B cell (primary cell): ENCODE measurements at regions not wholly inside any gene's neighbourhood (a gene's known extent, or its start where the extent isn't known, plus 50 kb on each side); places are given as distances from the start of the nearest gene placed in this dataset.

ENCODE experiments used
- ATAC-seq: fragments of 200-7000 bp; cut with Tn5 transposase; one replicate; pipeline ENCODE4 v1.10.0; 2021; ENCODE audit warnings: low read depth, mild to moderate bottlenecking, moderate number of reproducible peaks, moderate library complexity
- CTCF ChIA-PET: fragments of 350-600 bp; sonication (Branson Sonifier 250); formaldehyde crosslinking; loops from one replicate; lab custom pipeline; 2021; ENCODE audit warnings: antibody characterized with exemption, inconsistent platforms; lab: Charles Lee
- POLR2A ChIA-PET: fragments of 350-600 bp; sonication (Branson Sonifier 250); formaldehyde crosslinking; loops from one replicate; lab custom pipeline; 2021; ENCODE audit warnings: antibody characterized with exemption; lab: Charles Lee
- DNase-seq: peaks from one replicate; pipeline ENCODE4 v3.0.0; 2013
- H2AFZ ChIP-seq: 2 replicates; pipeline ENCODE4 v1.6.1; 2012; ENCODE audit warnings: mild to moderate bottlenecking, low read depth, low read length; ENCODE audit not compliant: insufficient read depth, poor library complexity, severe bottlenecking
- H3K27ac ChIP-seq, 2 donors: 1 replicate in 1 of 2; 2 replicates in 1 of 2; pipeline ENCODE4 v1.5.1; 2012 to 2013; ENCODE audit warnings: low read length in 2 of 2, mild to moderate bottlenecking in 2 of 2, moderate library complexity in 1 of 2
- H3K27me3 ChIP-seq, 4 experiments: fragments of 200-600 bp in 1 of 4; sonication (generic) in 1 of 4; replicated peaks in 1 of 4; 1 replicate in 2 of 4; 2 replicates in 2 of 4; pipeline versions ENCODE4 v1.6.1 to v1.7.0; 2013 to 2016; ENCODE audit warnings: low read length in 3 of 4, mild to moderate bottlenecking in 2 of 4, mixed read lengths in 1 of 4, moderate library complexity in 1 of 4; ENCODE audit not compliant: insufficient read depth in 4 of 4, control insufficient read depth in 3 of 4; ENCODE audit errors: control extremely low read depth in 1 of 4
- H3K36me3 ChIP-seq, 2 experiments: replicated peaks in 1 of 2; 1 replicate in 1 of 2; 2 replicates in 1 of 2; pipeline versions ENCODE4 v1.6.1 to v1.7.1; 2013; ENCODE audit warnings: low read length in 1 of 2; ENCODE audit not compliant: insufficient read depth in 2 of 2, control insufficient read depth in 1 of 2; ENCODE audit errors: control extremely low read depth in 1 of 2, extremely low read depth in 1 of 2
- H3K4me1 ChIP-seq, 2 donors: fragments of 200-600 bp in 1 of 2; sonication (generic) in 1 of 2; 1 replicate in 1 of 2; 2 replicates in 1 of 2; pipeline versions ENCODE4 v1.5.1 to v1.6.1; 2013 to 2017; ENCODE audit warnings: low read length in 2 of 2; ENCODE audit not compliant: control insufficient read depth in 2 of 2, insufficient read depth in 2 of 2
- H3K4me2 ChIP-seq: replicated peaks from 2 replicates; pipeline ENCODE3; 2012; ENCODE audit warnings: mild to moderate bottlenecking, low read depth, low read length; ENCODE audit not compliant: poor library complexity, severe bottlenecking
- H3K4me3 ChIP-seq, 5 experiments: fragments of 200-600 bp in 1 of 5; sonication (generic) in 1 of 5; 1 replicate in 3 of 5; 2 replicates in 2 of 5; pipeline versions ENCODE4 v1.5.1 to v1.7.0; 2011 to 2016; ENCODE audit warnings: low read length in 4 of 5, mild to moderate bottlenecking in 4 of 5, low read depth in 2 of 5, control low read depth in 1 of 5, moderate library complexity in 1 of 5; ENCODE audit not compliant: insufficient read depth in 1 of 5; ENCODE audit errors: control extremely low read depth in 1 of 5, extremely low read depth in 1 of 5
- H3K79me2 ChIP-seq: fragments of 200-600 bp; sonication (generic); one replicate; pipeline ENCODE4 v1.6.0; 2016; ENCODE audit warnings: low read length; ENCODE audit not compliant: control insufficient read depth, insufficient read depth
- H3K9ac ChIP-seq: fragments of 200-600 bp; sonication (generic); 2 replicates; pipeline ENCODE4 v1.6.1; 2017; ENCODE audit warnings: mild to moderate bottlenecking, low read length, moderate library complexity
- H3K9me3 ChIP-seq, 3 donors: one replicate each; pipeline versions ENCODE4 v1.6.1 to v1.7.1; 2013; ENCODE audit warnings: low read length in 2 of 3; ENCODE audit not compliant: control insufficient read depth in 2 of 3, insufficient read depth in 1 of 3; ENCODE audit errors: control extremely low read depth in 1 of 3
- H4K20me1 ChIP-seq: 2 replicates; pipeline ENCODE4 v1.6.0; 2012; ENCODE audit warnings: mild to moderate bottlenecking, low read length; ENCODE audit not compliant: insufficient read depth, control insufficient read depth, poor library complexity, severe bottlenecking
- H3K27ac Mint-ChIP-seq: one replicate; pipeline ENCODE4 v1.8.0; 2021; ENCODE audit warnings: mixed read lengths
- H3K27me3 Mint-ChIP-seq: one replicate; pipeline ENCODE4 v1.8.0; 2021; ENCODE audit warnings: mixed read lengths
- H3K4me1 Mint-ChIP-seq: one replicate; pipeline ENCODE4 v1.8.0; 2021; ENCODE audit warnings: mixed read lengths
- H3K4me3 Mint-ChIP-seq: one replicate; pipeline ENCODE4 v1.8.0; 2021; ENCODE audit warnings: mixed read lengths
- H3K9me3 Mint-ChIP-seq: one replicate; pipeline ENCODE4 v1.8.0; 2022; ENCODE audit warnings: mixed read lengths; ENCODE audit not compliant: insufficient read depth
- EZH2 ChIP-seq: IDR thresholded peaks from 2 replicates; pipeline ENCODE4 v1.6.1; 2012; ENCODE audit warnings: borderline replicate concordance, low read depth, mild to moderate bottlenecking, moderate library complexity, low read length; ENCODE audit not compliant: insufficient read depth, poor library complexity, severe bottlenecking
- WGBS: methylation state at CpG from one replicate; pipeline ENCODE4 v1.1.5; 2013; ENCODE audit warnings: missing lambda C conversion rate; ENCODE audit not compliant: insufficient coverage; 5-methylcytosine and 5-hydroxymethylcytosine counted together
- intact Hi-C: fragments of 100-400 bp; cut with micrococcal nuclease; formaldehyde crosslinking; loops from one replicate; pipeline ENCODE4 v1.10.0; 2022
- TF ChIP-seq, protein P1 (sequence below): fragments of 200-600 bp; IDR thresholded peaks from one replicate; pipeline ENCODE4 v1.8.0; 2022; ENCODE audit warnings: antibody characterized with exemption, mild to moderate bottlenecking

GRCh38 chr4:117154251-117154650 is 68.9 kb upstream of the TRAM1L1 start:
- intact Hi-C loops: no loop called here
- WGBS: 88% methylated on average over 5 of the region's 6 CpGs
- H3K4me3 Mint-ChIP-seq: no peak overlapping the region
- H3K36me3 ChIP-seq: no peaks in the 10 kb centered on the region
- H3K27me3 ChIP-seq: no peaks in the 10 kb centered on the region
- no peak for TF ChIP-seq EZH2
- TF ChIP-seq, protein P1, sequence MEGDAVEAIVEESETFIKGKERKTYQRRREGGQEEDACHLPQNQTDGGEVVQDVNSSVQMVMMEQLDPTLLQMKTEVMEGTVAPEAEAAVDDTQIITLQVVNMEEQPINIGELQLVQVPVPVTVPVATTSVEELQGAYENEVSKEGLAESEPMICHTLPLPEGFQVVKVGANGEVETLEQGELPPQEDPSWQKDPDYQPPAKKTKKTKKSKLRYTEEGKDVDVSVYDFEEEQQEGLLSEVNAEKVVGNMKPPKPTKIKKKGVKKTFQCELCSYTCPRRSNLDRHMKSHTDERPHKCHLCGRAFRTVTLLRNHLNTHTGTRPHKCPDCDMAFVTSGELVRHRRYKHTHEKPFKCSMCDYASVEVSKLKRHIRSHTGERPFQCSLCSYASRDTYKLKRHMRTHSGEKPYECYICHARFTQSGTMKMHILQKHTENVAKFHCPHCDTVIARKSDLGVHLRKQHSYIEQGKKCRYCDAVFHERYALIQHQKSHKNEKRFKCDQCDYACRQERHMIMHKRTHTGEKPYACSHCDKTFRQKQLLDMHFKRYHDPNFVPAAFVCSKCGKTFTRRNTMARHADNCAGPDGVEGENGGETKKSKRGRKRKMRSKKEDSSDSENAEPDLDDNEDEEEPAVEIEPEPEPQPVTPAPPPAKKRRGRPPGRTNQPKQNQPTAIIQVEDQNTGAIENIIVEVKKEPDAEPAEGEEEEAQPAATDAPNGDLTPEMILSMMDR: no peak
- no peaks in the 10 kb centered on the region for H3K27me3 Mint-ChIP-seq
- no peaks in the 10 kb centered on the region for H3K4me1 ChIP-seq
- peaks cover 6% of the 10 kb centered on the region for H3K9me3 Mint-ChIP-seq
- no peak for DNase-seq
- H3K9ac ChIP-seq: no peak overlapping the region
- ChIA-PET POLR2A (no interaction called here), CTCF (no interaction called here)
- H3K4me2 ChIP-seq: no peak overlapping the region
- peaks cover 0 to 7% (median 1%) of the 10 kb centered on the region in 3 donors for H3K9me3 ChIP-seq
- no peak overlapping the region for H3K4me3 ChIP-seq
- H4K20me1 ChIP-seq: no peaks in the 10 kb centered on the region
- H3K27ac Mint-ChIP-seq: no peak overlapping the region
- H3K79me2 ChIP-seq: no peaks in the 10 kb centered on the region
- no peak for ATAC-seq
- no peak overlapping the region for H3K27ac ChIP-seq
- no peak overlapping the region for H2AFZ ChIP-seq
- no peaks in the 10 kb centered on the region for H3K4me1 Mint-ChIP-seq

DNA sequence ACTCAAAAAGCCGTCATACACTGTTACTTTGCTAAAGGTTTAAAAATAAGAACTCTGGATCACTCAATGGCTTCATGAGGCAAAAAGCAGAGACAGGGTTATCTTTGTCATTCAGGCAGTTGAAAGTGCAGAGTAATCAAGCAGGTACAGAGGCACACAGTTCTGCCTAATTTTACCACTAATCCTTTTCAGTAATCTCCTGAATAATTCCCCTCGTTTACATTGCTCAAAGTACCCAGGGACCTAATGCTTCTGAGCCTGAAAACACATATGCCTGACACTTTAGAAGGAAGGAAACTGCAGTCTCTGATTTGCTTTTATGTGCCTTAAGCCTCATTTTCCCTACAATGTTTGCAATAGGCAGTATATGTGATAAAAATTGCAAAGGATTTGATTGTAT is 71.4 kb upstream of the TRAM1L1 start:
- Histone ChIP-seq H3K4me2 (no peak overlapping the region), H3K27ac (no peak overlapping the region), H3K9ac (no peak overlapping the region), H3K79me2 (no peaks in the 10 kb centered on the region), H4K20me1 (no peaks in the 10 kb centered on the region), H3K27me3 (no peaks in the 10 kb centered on the region), H3K4me3 (no peak overlapping the region), H2AFZ (no peak overlapping the region), H3K9me3 (peaks cover 0 to 7% (median 0%) of the 10 kb centered on the region in 3 donors), H3K36me3 (no peaks in the 10 kb centered on the region), H3K4me1 (no peaks in the 10 kb centered on the region)
- POLR2A ChIA-PET: no interaction called here
- H3K27ac Mint-ChIP-seq: no peak overlapping the region
- DNase-seq (no peak), ATAC-seq (no peak)
- CTCF ChIA-PET: no interaction called here
- no peaks in the 10 kb centered on the region for H3K4me1 Mint-ChIP-seq
- intact Hi-C loops: no loop called here
- no peaks in the 10 kb centered on the region for H3K27me3 Mint-ChIP-seq
- no peaks in the 10 kb centered on the region for H3K9me3 Mint-ChIP-seq
- H3K4me3 Mint-ChIP-seq: no peak overlapping the region
- no peak for TF ChIP-seq EZH2
- TF ChIP-seq, protein P1: no peak
- WGBS: 81% methylated on average over 2 of the region's 2 CpGs
